ENCODE measurements at regions not wholly inside any gene's neighbourhood (a gene's known extent, or its start where the extent isn't known, plus 50 kb on each side); places are given as distances from the start of the nearest gene placed in this dataset.
"Not testable (repeated sequence)": the region's sequence is repeated elsewhere in the genome, so short reads cannot be mapped to it uniquely, and the experiment has no call there.

GRCh38 chrX:3522101-3522650 lies 175.7 kb upstream of the MXRA5 start:
- no peak for ATAC-seq
- Histone ChIP-seq H3K36me3 (ENCODE audit: insufficient read depth in 1 of 2, low read depth in 1 of 2) (no peaks in the 10 kb centered on the region), H3K4me3 (no peak overlapping the region), H3K27me3 (ENCODE audit: insufficient read depth in 3 of 3, low read length in 2 of 3) (no peaks in the 10 kb centered on the region), H3K27ac (no peak overlapping the region), H3K4me1 (no peaks in the 10 kb centered on the region), H3K9me3 (no peaks in the 10 kb centered on the region)
- no peak for TF ChIP-seq CTCF (IDR thresholded peaks at IDR 0.05)
- intact Hi-C loops (cut with DNase I): loop anchor here in 1 of 2 donors (10.0 kb wide), 1 partner anchor 177 kb away; the partner anchor contains the start of gene MXRA5
- no peak for DNase-seq
- WGBS, 3 donors: 64 to 68% (median 65%) methylated on average over 4 of the region's 4 CpGs

- Histone ChIP-seq H3K4me3 (no peak overlapping the region), H3K27me3 (ENCODE audit: insufficient read depth in 3 of 3, low read length in 2 of 3) (no peaks in the 10 kb centered on the region)
- no peak for DNase-seq
Measured at GRCh38 chrX:3521396-3521795, 174.9 kb upstream of the MXRA5 start.

GRCh38 chrX:3520982-3521381 lies 174.5 kb upstream of the MXRA5 start:
- H3K9me3 ChIP-seq: no peaks in the 10 kb centered on the region
- no peak for DNase-seq
- TF ChIP-seq CTCF (IDR thresholded peaks at IDR 0.05): no peak
- intact Hi-C loops (cut with DNase I): loop anchor here in 1 of 2 donors (10.0 kb wide), 1 partner anchor 176 kb away; the partner anchor contains the start of gene MXRA5
- WGBS, 3 donors: 57 to 70% (median 59%) methylated on average over 3 of the region's 3 CpGs
- no peak overlapping the region for H3K4me3 ChIP-seq
- no peak overlapping the region for H3K27ac ChIP-seq
- H3K4me1 ChIP-seq: no peaks in the 10 kb centered on the region
- no peak for ATAC-seq
- H3K36me3 ChIP-seq (ENCODE audit: insufficient read depth in 1 of 2, low read depth in 1 of 2): no peaks in the 10 kb centered on the region
- no peaks in the 10 kb centered on the region for H3K27me3 ChIP-seq (ENCODE audit: insufficient read depth in 3 of 3, low read length in 2 of 3)

More at GRCh38 chrX:3521396-3521795, 174.9 kb upstream of the MXRA5 start:
- TF ChIP-seq CTCF (IDR thresholded peaks at IDR 0.05): no peak
- intact Hi-C loops (cut with DNase I): loop anchor here in 1 of 2 donors (10.0 kb wide), 1 partner anchor 177 kb away; the partner anchor contains the start of gene MXRA5
- WGBS, 3 donors: 31 to 35% (median 35%) methylated on average over 3 of the region's 3 CpGs
- H3K36me3 ChIP-seq (ENCODE audit: insufficient read depth in 1 of 2, low read depth in 1 of 2): no peaks in the 10 kb centered on the region
- no peaks in the 10 kb centered on the region for H3K4me1 ChIP-seq
- ATAC-seq: no peak
- no peak overlapping the region for H3K27ac ChIP-seq
- H3K9me3 ChIP-seq: no peaks in the 10 kb centered on the region

GRCh38 chrX:3520458-3520857 lies 174.0 kb upstream of the MXRA5 start:
- no peak for TF ChIP-seq CTCF (IDR thresholded peaks at IDR 0.05)
- WGBS, 3 donors: 70 to 82% (median 82%) methylated on average over 3 of the region's 3 CpGs
- no peak for DNase-seq
- H3K27me3 ChIP-seq (ENCODE audit: insufficient read depth in 3 of 3, low read length in 2 of 3): no peaks in the 10 kb centered on the region
- no peak for ATAC-seq
- no peaks in the 10 kb centered on the region for H3K36me3 ChIP-seq (ENCODE audit: insufficient read depth in 1 of 2, low read depth in 1 of 2)
- H3K4me3 ChIP-seq: no peak overlapping the region
- H3K9me3 ChIP-seq: no peaks in the 10 kb centered on the region
- no peaks in the 10 kb centered on the region for H3K4me1 ChIP-seq
- no peak overlapping the region for H3K27ac ChIP-seq
- intact Hi-C loops (cut with DNase I): loop anchor here in 1 of 2 donors (10.0 kb wide), 1 partner anchor 176 kb away; the partner anchor contains the start of gene MXRA5

- H3K4me3 ChIP-seq; H3K36me3 ChIP-seq (ENCODE audit: insufficient read depth in 1 of 2, low read depth in 1 of 2); ATAC-seq; H3K4me1 ChIP-seq; H3K27me3 ChIP-seq (ENCODE audit: insufficient read depth in 3 of 3, low read length in 2 of 3); DNase-seq; intact Hi-C loops (cut with DNase I); H3K27ac ChIP-seq; H3K9me3 ChIP-seq: not testable (repeated sequence)
- 72 to 82% (median 75%) methylated on average over 7 to 8 of the region's 8 CpGs for WGBS, 3 donors
Measured at GRCh38 chrX:3519384-3519783, 172.9 kb upstream of the MXRA5 start.
